H1 (cell line): ENCODE measurements at regions not wholly inside any gene's neighbourhood (a gene's known extent, or its start where the extent isn't known, plus 50 kb on each side); places are given as distances from the start of the nearest gene placed in this dataset.
A peak's percentile ranks its signal among the peaks of the same experiment; 100 is the strongest.

Source experiments
- CTCF ChIA-PET: fragments of 300-600 bp; sonication (Branson Sonifier 250); formaldehyde crosslinking; loops from one replicate; lab custom pipeline; 2021; ENCODE audit not compliant: partially characterized antibody; lab: Charles Lee
- POLR2A ChIA-PET: fragments of 300-600 bp; sonication (Branson Sonifier 250); formaldehyde crosslinking; loops from one replicate; lab custom pipeline; 2021; ENCODE audit warnings: inconsistent platforms; ENCODE audit not compliant: partially characterized antibody; lab: Charles Lee
- DNase-seq, 2 experiments: peaks; one replicate each; pipeline versions ENCODE4 v3.0.0 to v3.0.0-alpha.2; 2010 to 2022; ENCODE audit warnings: low spot score in 2 of 2, low read depth in 1 of 2, mixed read lengths in 1 of 2
- FAIRE-seq: peaks from 2 replicates; lab custom pipeline; 2011; peaks lifted over from hg19 to GRCh38; lab: Jason Lieb, UNC
- H2AFZ ChIP-seq: 2 replicates; pipeline ENCODE4 v1.8.1; 2012; ENCODE audit warnings: low read length, inconsistent platforms
- H2AK5ac ChIP-seq: 2 replicates; pipeline ENCODE4 v1.6.1; 2013; ENCODE audit warnings: low read depth, low read length
- H2BK120ac ChIP-seq: replicated peaks from 2 replicates; pipeline ENCODE3; 2013; ENCODE audit warnings: low read depth, low read length, inconsistent platforms
- H2BK12ac ChIP-seq: 2 replicates; pipeline ENCODE4 v1.6.1; 2013; ENCODE audit warnings: low read depth, low read length
- H2BK15ac ChIP-seq: 2 replicates; pipeline ENCODE4 v1.6.1; 2013; ENCODE audit warnings: low read length
- H2BK20ac ChIP-seq: 2 replicates; pipeline ENCODE4 v1.6.1; 2013; ENCODE audit warnings: low read length
- H2BK5ac ChIP-seq: 2 replicates; pipeline ENCODE4 v1.6.1; 2013; ENCODE audit warnings: low read depth, low read length
- H3K14ac ChIP-seq: 2 replicates; pipeline ENCODE4 v1.6.1; 2013; ENCODE audit warnings: inconsistent platforms; ENCODE audit not compliant: insufficient read length
- H3K18ac ChIP-seq: 2 replicates; pipeline ENCODE4 v1.6.1; 2013; ENCODE audit warnings: low read length; ENCODE audit errors: extremely low read depth
- H3K23ac ChIP-seq: 2 replicates; pipeline ENCODE4 v1.6.1; 2013; ENCODE audit warnings: inconsistent platforms; ENCODE audit not compliant: insufficient read length
- H3K23me2 ChIP-seq: 2 replicates; pipeline ENCODE4 v1.6.1; 2013; ENCODE audit warnings: low read depth, low read length
- H3K27ac ChIP-seq: 2 replicates; pipeline ENCODE4 v1.6.1; 2011; ENCODE audit warnings: low read depth, low read length, inconsistent platforms
- H3K27me3 ChIP-seq, 4 experiments: replicated peaks in 1 of 4; 1 replicate in 1 of 4; 2 replicates in 3 of 4; pipeline versions ENCODE4 v1.6.1 to v1.8.1; 2011 to 2013; ENCODE audit warnings: low read length in 3 of 4, mild to moderate bottlenecking in 3 of 4, inconsistent platforms in 2 of 4, mixed read lengths in 2 of 4, moderate library complexity in 1 of 4; ENCODE audit not compliant: control insufficient read depth in 3 of 4, insufficient read depth in 3 of 4; ENCODE audit errors: extremely low read depth in 1 of 4
- H3K36me3 ChIP-seq, 4 experiments: 2 replicates each; pipeline versions ENCODE4 v1.6.1 to v1.8.1; 2011 to 2013; ENCODE audit warnings: mild to moderate bottlenecking in 4 of 4, low read length in 3 of 4, moderate library complexity in 2 of 4, control low read depth in 1 of 4, inconsistent platforms in 1 of 4; ENCODE audit not compliant: insufficient read depth in 4 of 4, control insufficient read depth in 2 of 4
- H3K4ac ChIP-seq: replicated peaks from 2 replicates; pipeline ENCODE3; 2013; ENCODE audit warnings: low read length, low read depth, mixed read lengths, inconsistent platforms; ENCODE audit not compliant: insufficient read length
- H3K4me1 ChIP-seq, 4 experiments: replicated peaks in 1 of 4; 1 replicate in 1 of 4; 2 replicates in 3 of 4; pipeline versions ENCODE4 v1.6.1 to v1.8.1; 2011 to 2013; ENCODE audit warnings: low read length in 3 of 4, inconsistent platforms in 2 of 4, mixed read lengths in 1 of 4; ENCODE audit not compliant: insufficient read depth in 4 of 4, control insufficient read depth in 3 of 4
- H3K4me2 ChIP-seq, 2 experiments: 2 replicates each; pipeline versions ENCODE4 v1.6.1 to v1.8.1; 2011 to 2013; ENCODE audit warnings: low read depth in 2 of 2, low read length in 2 of 2, control low read depth in 1 of 2, inconsistent platforms in 1 of 2, mild to moderate bottlenecking in 1 of 2; ENCODE audit not compliant: insufficient read depth in 1 of 2
- H3K4me3 ChIP-seq, 4 experiments: fragments of 200-600, 300-600 bp in 1 of 4; sonication (generic), shearing (Covaris generic), sonication (Bioruptor Twin) in 1 of 4; 2 replicates each; pipeline versions ENCODE4 v1.5.1 to v1.8.1; 2011 to 2016; ENCODE audit warnings: low read length in 4 of 4, low read depth in 3 of 4, control low read depth in 2 of 4, inconsistent platforms in 2 of 4, mild to moderate bottlenecking in 2 of 4, mixed read lengths in 1 of 4, moderate library complexity in 1 of 4; ENCODE audit not compliant: insufficient read depth in 2 of 4; ENCODE audit errors: extremely low read depth in 1 of 4
- H3K56ac ChIP-seq: replicated peaks from 2 replicates; pipeline ENCODE3; 2013; ENCODE audit warnings: low read depth, mild to moderate bottlenecking, mixed read lengths, low read length, inconsistent platforms; ENCODE audit not compliant: insufficient read length
- H3K79me1 ChIP-seq: 2 replicates; pipeline ENCODE4 v1.6.1; 2013; ENCODE audit warnings: low read depth, low read length, control low read depth
- H3K79me2 ChIP-seq, 2 experiments: 2 replicates each; pipeline versions ENCODE4 v1.6.1 to v1.8.1; 2012 to 2013; ENCODE audit warnings: low read length in 2 of 2, mild to moderate bottlenecking in 2 of 2, inconsistent platforms in 1 of 2; ENCODE audit not compliant: insufficient read depth in 2 of 2, control insufficient read depth in 1 of 2
- H3K9ac ChIP-seq, 4 experiments: replicated peaks in 1 of 4; 1 replicate in 1 of 4; 2 replicates in 3 of 4; pipeline versions ENCODE4 v1.6.1 to v1.8.1; 2011 to 2013; ENCODE audit warnings: low read depth in 3 of 4, low read length in 3 of 4, control low read depth in 2 of 4, mild to moderate bottlenecking in 2 of 4, moderate library complexity in 2 of 4, inconsistent platforms in 1 of 4; ENCODE audit errors: extremely low read depth in 1 of 4
- H3K9me3 ChIP-seq, 2 experiments: 2 replicates each; pipeline versions ENCODE4 v1.6.1 to v1.8.1; 2012 to 2013; ENCODE audit warnings: mild to moderate bottlenecking in 2 of 2, moderate library complexity in 2 of 2, control low read depth in 1 of 2, inconsistent platforms in 1 of 2, low read depth in 1 of 2, low read length in 1 of 2, mixed read lengths in 1 of 2; ENCODE audit not compliant: insufficient read depth in 2 of 2
- H4K20me1 ChIP-seq, 2 experiments: replicated peaks in 1 of 2; 2 replicates each; pipeline versions ENCODE3 to v1.8.1; 2011 to 2013; ENCODE audit warnings: inconsistent platforms in 2 of 2, low read length in 2 of 2, mild to moderate bottlenecking in 1 of 2; ENCODE audit not compliant: insufficient read depth in 2 of 2, control insufficient read depth in 1 of 2
- H4K5ac ChIP-seq: 2 replicates; pipeline ENCODE4 v1.6.1; 2013; ENCODE audit warnings: low read length, low read depth, mixed read lengths, inconsistent platforms; ENCODE audit not compliant: insufficient read length
- H4K8ac ChIP-seq: 2 replicates; pipeline ENCODE4 v1.8.0; 2013; ENCODE audit warnings: mild to moderate bottlenecking, moderate library complexity, low read length, inconsistent platforms; ENCODE audit not compliant: insufficient read depth; ENCODE audit errors: extremely low read depth
- H4K91ac ChIP-seq: replicated peaks from 2 replicates; pipeline ENCODE3; 2013; ENCODE audit warnings: low read length, mixed read lengths, inconsistent platforms; ENCODE audit not compliant: insufficient read length
- CREB1 ChIP-seq: IDR thresholded peaks from 2 replicates; pipeline ENCODE4 v1.6.1; 2012; ENCODE audit warnings: inconsistent platforms
- HDAC2 ChIP-seq, 2 experiments: fragments of 300-600 bp in 1 of 2; sonication (generic) in 1 of 2; IDR thresholded peaks; 2 replicates each; pipeline ENCODE4 v1.6.1; 2011 to 2012; ENCODE audit warnings: low read depth in 2 of 2, low read length in 2 of 2, mild to moderate bottlenecking in 2 of 2, moderate library complexity in 2 of 2, borderline replicate concordance in 1 of 2, inconsistent platforms in 1 of 2
- KDM4A ChIP-seq: IDR thresholded peaks from one replicate; pipeline ENCODE4 v1.7.1; 2012; ENCODE audit warnings: low read depth, mild to moderate bottlenecking, moderate library complexity, low read length, inconsistent platforms; ENCODE audit not compliant: severe bottlenecking
- NANOG ChIP-seq: IDR thresholded peaks from 2 replicates; pipeline ENCODE4 v1.6.1; 2011; ENCODE audit warnings: low read length, low read depth, mild to moderate bottlenecking, inconsistent platforms; ENCODE audit not compliant: insufficient read depth, poor library complexity, severe bottlenecking
- NRF1 ChIP-seq: IDR thresholded peaks from 2 replicates; pipeline ENCODE4 v1.6.1; 2011; ENCODE audit warnings: mild to moderate bottlenecking, low read depth, low read length, improper control_type of control experiment
- SP4 ChIP-seq: IDR thresholded peaks from 2 replicates; pipeline ENCODE4 v1.6.1; 2012; ENCODE audit warnings: low read length, inconsistent platforms
- TAF7 ChIP-seq: optimal IDR thresholded peaks from 2 replicates; pipeline ENCODE3; 2011; ENCODE audit warnings: low read depth, mild to moderate bottlenecking, inconsistent platforms, low read length, moderate library complexity, borderline replicate concordance
- WGBS, 2 experiments: shearing (Covaris generic) in 1 of 2; methylation state at CpG; one replicate each; pipeline versions ENCODE4 v1.1.6 to v1.1.7; 2013 to 2015; ENCODE audit warnings: low lambda C conversion rate in 2 of 2, mixed read lengths in 2 of 2, inconsistent platforms in 1 of 2, low coverage in 1 of 2, missing lambda C conversion rate in 1 of 2; ENCODE audit not compliant: insufficient replicate concordance in 2 of 2, insufficient coverage in 1 of 2, insufficient read length in 1 of 2; ENCODE audit errors: extremely low coverage in 1 of 2, missing lambda C conversion rate in 1 of 2; 5-methylcytosine and 5-hydroxymethylcytosine counted together

GRCh38 chr18:42532119-42532518 lies 577.1 kb downstream of the PIK3C3 start:
- no peaks in the 10 kb centered on the region for H3K79me2 ChIP-seq
- H4K20me1 ChIP-seq = no peaks in the 10 kb centered on the region
- no peak overlapping the region for H3K18ac ChIP-seq

More at GRCh38 chr18:42532119-42532518, 577.1 kb downstream of the PIK3C3 start:
- Histone ChIP-seq H3K4me1 (no peaks in the 10 kb centered on the region), H4K91ac (no peak overlapping the region), H4K5ac (no peak overlapping the region), H2BK20ac (no peak overlapping the region), H3K4me2 (no peak overlapping the region), H3K9ac (no peak overlapping the region), H3K36me3 (no peaks in the 10 kb centered on the region), H2BK120ac (no peak overlapping the region), H3K79me1 (no peaks in the 10 kb centered on the region), H3K9me3 (no peaks in the 10 kb centered on the region), H2BK15ac (no peak overlapping the region), H2AK5ac (no peak overlapping the region), H3K23me2 (no peaks in the 10 kb centered on the region), H2BK5ac (no peak overlapping the region), H3K27me3 (no peaks in the 10 kb centered on the region), H4K8ac (no peak overlapping the region), H2BK12ac (no peak overlapping the region), H3K56ac (no peak overlapping the region), H2AFZ (0 out of 2 replicates have a peak overlapping the region, but pooled peaks have one; percentile 36), H3K4me3 (no peak overlapping the region), H3K23ac (no peak overlapping the region), H3K27ac (no peak overlapping the region), H3K14ac (no peak overlapping the region), H3K4ac (no peak overlapping the region)
- POLR2A ChIA-PET = no interaction called here
- TF ChIP-seq CREB1 = no peak
- no peak for TF ChIP-seq NRF1
- no peak for TF ChIP-seq HDAC2 (IDR thresholded peaks at IDR 0.05; ENCODE audit: borderline replicate concordance in 1 of 2, low read depth in 2 of 2, low read length in 2 of 2)
- no peak for TF ChIP-seq TAF7
- TF ChIP-seq NANOG = no peak
- TF ChIP-seq SP4 = no peak
- TF ChIP-seq KDM4A = no peak
- 96% methylated on average over 1 of the region's 1 CpG; no CpG with 5 or more reads in 1 of the 2 experiments for WGBS, 2 experiments
- CTCF ChIA-PET = interaction anchor here (0.5 to 1.5 kb wide), 4 partner anchors 8 to 78 kb away, joined by 3 read pairs; no protein-coding TSS in a partner anchor
- DNase-seq (no peak), FAIRE-seq (no peak)
